ENCODE measurements at regions not wholly inside any gene's neighbourhood (a gene's known extent, or its start where the extent isn't known, plus 50 kb on each side); places are given as distances from the start of the nearest gene placed in this dataset.
"Not testable (repeated sequence)": the region's sequence is repeated elsewhere in the genome, so short reads cannot be mapped to it uniquely, and the experiment has no call there.

GRCh38 chr10:85493703-85494102 is 872.9 kb downstream of the GRID1 start:
- no peak for ATAC-seq
- TF ChIP-seq CTCF (IDR thresholded peaks at IDR 0.05), result no peak
- H3K9me3 ChIP-seq, result no peaks in the 10 kb centered on the region
- no peaks in the 10 kb centered on the region for H3K36me3 ChIP-seq
- H3K27ac ChIP-seq, result no peak overlapping the region
- H3K4me1 ChIP-seq, result no peaks in the 10 kb centered on the region
- DNase-seq, result no peak
- intact Hi-C loops (cut with DNase I), result no loop called here
- no peaks in the 10 kb centered on the region for H3K27me3 ChIP-seq
- no peak overlapping the region for H3K4me3 ChIP-seq

GRCh38 chr10:85504641-85505040 is 862.0 kb downstream of the GRID1 start:
- H3K27ac ChIP-seq; intact Hi-C loops (cut with DNase I); H3K27me3 ChIP-seq; ATAC-seq; H3K36me3 ChIP-seq; H3K4me1 ChIP-seq; H3K4me3 ChIP-seq: not testable (repeated sequence)
- peaks cover 0 to 25% of the 10 kb centered on the region in 2 donors for H3K9me3 ChIP-seq
- peak in 1 of 4 donors; percentile 57 for DNase-seq

- H3K4me3 ChIP-seq, result no peak overlapping the region
- no peak overlapping the region for H3K27ac ChIP-seq
- intact Hi-C loops (cut with DNase I), result no loop called here
- no peaks in the 10 kb centered on the region for H3K36me3 ChIP-seq
- TF ChIP-seq CTCF (IDR thresholded peaks at IDR 0.05), result no peak
- no peaks in the 10 kb centered on the region for H3K27me3 ChIP-seq
- DNase-seq (no peak), ATAC-seq (no peak)
- H3K4me1 ChIP-seq, result no peaks in the 10 kb centered on the region
- H3K9me3 ChIP-seq, result peaks cover 0 to 17% of the 10 kb centered on the region in 2 donors
These were observed 858.4 kb downstream of the GRID1 start for GRCh38 chr10:85508159-85508558.

- Histone ChIP-seq H3K36me3 (no peaks in the 10 kb centered on the region), H3K27me3 (no peaks in the 10 kb centered on the region), H3K27ac (no peak overlapping the region), H3K4me1 (no peaks in the 10 kb centered on the region), H3K9me3 (no peaks in the 10 kb centered on the region), H3K4me3 (no peak overlapping the region)
- DNase-seq (no peak), ATAC-seq (peak; percentile 54)
- intact Hi-C loops (cut with DNase I), result no loop called here
- TF ChIP-seq CTCF (IDR thresholded peaks at IDR 0.05), result no peak
These were observed 855.9 kb downstream of the GRID1 start for GRCh38 chr10:85510682-85511081.

GRCh38 chr10:85513436-85513835 is 853.2 kb downstream of the GRID1 start:
- Histone ChIP-seq H3K4me1 (no peaks in the 10 kb centered on the region), H3K27ac (no peak overlapping the region), H3K9me3 (no peaks in the 10 kb centered on the region), H3K4me3 (no peak overlapping the region), H3K36me3 (no peaks in the 10 kb centered on the region), H3K27me3 (no peaks in the 10 kb centered on the region)
- DNase-seq, result no peak
- no peak for ATAC-seq
- TF ChIP-seq CTCF (IDR thresholded peaks at IDR 0.05), result no peak
- intact Hi-C loops (cut with DNase I), result no loop called here

GRCh38 chr10:85515316-85515715 is 851.3 kb downstream of the GRID1 start:
- no peaks in the 10 kb centered on the region for H3K4me1 ChIP-seq
- DNase-seq (no peak), ATAC-seq (no peak)
- H3K27me3 ChIP-seq, result no peaks in the 10 kb centered on the region
- no peak overlapping the region for H3K27ac ChIP-seq
- no peak for TF ChIP-seq CTCF (IDR thresholded peaks at IDR 0.05)
- no peaks in the 10 kb centered on the region for H3K9me3 ChIP-seq
- H3K36me3 ChIP-seq, result no peaks in the 10 kb centered on the region
- H3K4me3 ChIP-seq, result no peak overlapping the region
- intact Hi-C loops (cut with DNase I), result no loop called here

Data from left lung (tissue), 4 donors.